Activated T-cell treated with anti-CD3 and anti-CD28 coated beads for 1 hour (primary cell): ENCODE measurements at regions not wholly inside any gene's neighbourhood (a gene's known extent, or its start where the extent isn't known, plus 50 kb on each side); places are given as distances from the start of the nearest gene placed in this dataset.

Experiments used
- DNase-seq: peaks from one replicate; pipeline ENCODE4 v3.0.0-alpha.2; 2020; ENCODE audit warnings: low read depth

DNA sequence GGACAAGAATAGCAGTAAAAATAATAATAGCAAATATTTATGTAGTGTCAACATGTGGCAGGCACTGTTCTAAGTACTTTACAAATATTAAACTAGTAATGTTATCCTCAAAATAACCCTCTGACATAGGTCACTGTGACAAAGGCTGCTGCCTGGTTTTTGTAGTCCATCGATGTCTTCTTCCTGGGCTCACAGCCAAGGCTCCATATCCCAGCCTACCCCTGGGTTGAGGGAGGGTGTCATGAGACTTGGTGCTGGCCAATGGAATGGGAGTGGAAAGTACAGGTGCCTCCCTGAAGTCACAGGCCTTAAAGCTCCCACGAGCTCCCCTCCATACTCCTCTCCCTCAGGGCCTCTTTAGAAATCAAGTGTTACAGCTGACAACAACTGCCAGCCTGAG is 159.3 kb downstream of the CYRIA start:
- DNase-seq = no peak

DNA sequence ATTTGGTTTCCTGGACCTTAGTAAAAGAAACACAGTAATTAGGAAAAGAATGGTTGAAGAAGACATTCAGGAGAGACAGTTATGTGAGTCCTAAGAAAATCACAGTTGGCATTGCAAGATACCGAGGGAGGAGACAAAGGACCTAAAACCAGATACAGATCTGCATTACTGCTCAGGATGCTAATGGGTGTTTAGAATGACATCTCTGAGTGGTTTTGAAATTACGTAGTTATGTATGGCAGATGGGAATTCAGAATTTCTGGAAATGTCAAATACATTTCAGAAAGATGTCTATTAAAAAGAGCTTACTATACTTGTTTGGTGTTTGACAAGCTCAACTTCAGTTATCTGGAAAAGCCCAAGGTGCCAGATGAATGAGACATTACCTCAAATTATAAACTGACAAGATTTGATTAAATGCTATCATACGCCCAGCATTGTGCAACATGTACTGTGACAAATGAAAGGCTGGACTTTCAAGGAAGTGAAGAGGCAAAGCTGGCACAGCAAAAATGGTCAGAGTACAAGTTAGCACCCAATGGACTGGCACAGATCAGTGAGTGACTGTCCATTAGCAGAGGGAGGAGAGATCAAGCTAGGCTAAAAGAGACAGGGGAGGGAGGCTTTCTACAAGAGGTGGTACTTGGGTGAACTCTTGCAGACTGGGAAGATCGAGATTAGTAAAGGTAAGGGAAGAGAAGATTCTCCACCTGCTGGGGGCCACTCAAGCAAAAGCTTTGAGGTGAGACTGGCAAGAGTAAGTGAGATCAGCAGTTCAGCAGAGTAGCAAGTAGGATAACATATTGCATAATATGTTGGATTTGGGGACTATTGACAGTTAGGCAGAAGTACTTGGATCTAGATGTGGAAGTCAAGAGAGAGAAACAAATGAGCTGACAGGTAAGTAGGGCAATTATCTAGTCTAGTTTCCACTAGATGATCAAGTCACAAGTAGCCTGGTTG is 168.9 kb downstream of the CYRIA start:
- no peak for DNase-seq

- no peak for DNase-seq
Observed at GRCh38 chr2:16495509-16496208, 170.0 kb downstream of the CYRIA start.

GRCh38 chr2:16494836-16495508 is 170.7 kb downstream of the CYRIA start:
- no peak for DNase-seq

DNA sequence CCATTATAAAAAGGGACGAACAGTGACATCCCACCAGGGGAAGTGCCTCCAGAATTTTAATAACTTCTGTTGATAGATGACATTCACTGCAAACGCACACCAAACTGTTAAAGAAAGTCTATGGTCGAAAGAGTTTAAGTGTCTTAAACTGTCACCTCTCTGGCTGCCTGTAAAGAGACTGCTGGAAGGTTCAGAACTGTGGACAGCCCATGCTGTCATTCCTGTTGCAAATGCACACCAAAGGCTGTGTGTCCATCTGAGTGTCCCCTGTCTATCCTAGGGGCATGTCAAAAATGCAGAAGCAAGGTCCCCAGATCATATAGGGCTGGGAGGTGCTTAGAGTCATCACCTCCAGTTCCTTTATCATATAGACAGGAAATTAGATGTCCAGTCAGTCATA is 171.8 kb downstream of the CYRIA start:
- DNase-seq = no peak

- DNase-seq = no peak
Observed at GRCh38 chr2:16487686-16488085, 177.9 kb downstream of the CYRIA start.

- DNase-seq = no peak
Observed at GRCh38 chr2:16485251-16485650, 180.4 kb downstream of the CYRIA start.

DNA sequence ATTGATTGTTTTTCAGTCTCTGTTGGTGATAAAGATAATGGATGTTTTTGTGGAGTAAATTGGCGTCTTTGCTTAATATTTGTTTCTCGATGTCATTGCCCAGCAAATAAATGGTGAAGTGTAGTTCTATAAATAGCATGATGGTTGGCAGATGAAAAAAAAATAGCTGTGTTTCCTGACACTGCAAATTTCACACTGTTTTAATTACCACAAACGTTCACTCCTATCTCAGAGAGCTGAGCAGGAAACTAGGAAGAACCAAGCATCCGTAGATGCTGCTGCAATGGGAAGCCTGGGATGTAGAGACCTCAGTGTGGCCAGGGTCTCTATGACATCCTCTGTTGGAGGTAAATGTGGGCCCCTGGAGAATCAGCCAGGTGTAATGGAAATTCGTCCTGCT is 183.2 kb downstream of the CYRIA start:
- no peak for DNase-seq

DNA sequence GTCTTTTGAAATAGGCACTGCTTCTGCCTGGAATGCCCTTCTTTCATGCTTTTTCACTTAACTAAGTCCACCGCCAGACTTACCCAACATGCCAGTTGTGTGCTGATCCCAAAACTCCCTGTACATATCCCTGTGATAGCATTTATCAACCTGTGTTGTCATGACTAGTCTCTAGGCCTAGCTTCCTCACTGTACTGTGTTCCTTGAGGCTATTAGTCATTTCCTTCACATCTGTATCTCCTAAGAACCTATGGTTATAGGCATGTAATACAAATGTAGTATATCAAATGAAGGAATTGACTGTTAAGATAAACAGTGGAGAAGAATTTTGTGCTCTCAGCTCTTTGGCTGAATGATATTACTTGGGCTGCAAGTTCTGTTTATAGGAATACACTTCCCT is 184.3 kb downstream of the CYRIA start:
- no peak for DNase-seq

DNA sequence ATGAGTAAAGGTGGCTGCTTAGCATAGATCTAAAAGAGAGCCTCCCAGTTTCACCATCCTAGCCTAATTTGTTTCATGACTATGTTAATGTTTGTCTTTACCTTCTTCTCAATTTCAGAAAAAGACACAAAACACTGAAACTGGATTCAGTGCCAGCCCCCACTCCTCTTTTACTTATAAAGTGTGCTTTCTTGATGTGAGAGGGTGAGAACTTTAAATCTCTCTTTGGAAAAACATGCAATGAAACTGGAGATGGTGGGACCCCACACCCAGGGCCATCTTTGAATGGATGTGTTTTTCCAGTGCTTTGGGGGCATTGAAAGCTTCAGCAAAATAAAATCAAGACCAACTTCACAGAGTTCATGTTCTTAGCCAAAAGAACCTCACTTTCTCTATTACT is 185.9 kb downstream of the CYRIA start:
- DNase-seq = no peak

DNA sequence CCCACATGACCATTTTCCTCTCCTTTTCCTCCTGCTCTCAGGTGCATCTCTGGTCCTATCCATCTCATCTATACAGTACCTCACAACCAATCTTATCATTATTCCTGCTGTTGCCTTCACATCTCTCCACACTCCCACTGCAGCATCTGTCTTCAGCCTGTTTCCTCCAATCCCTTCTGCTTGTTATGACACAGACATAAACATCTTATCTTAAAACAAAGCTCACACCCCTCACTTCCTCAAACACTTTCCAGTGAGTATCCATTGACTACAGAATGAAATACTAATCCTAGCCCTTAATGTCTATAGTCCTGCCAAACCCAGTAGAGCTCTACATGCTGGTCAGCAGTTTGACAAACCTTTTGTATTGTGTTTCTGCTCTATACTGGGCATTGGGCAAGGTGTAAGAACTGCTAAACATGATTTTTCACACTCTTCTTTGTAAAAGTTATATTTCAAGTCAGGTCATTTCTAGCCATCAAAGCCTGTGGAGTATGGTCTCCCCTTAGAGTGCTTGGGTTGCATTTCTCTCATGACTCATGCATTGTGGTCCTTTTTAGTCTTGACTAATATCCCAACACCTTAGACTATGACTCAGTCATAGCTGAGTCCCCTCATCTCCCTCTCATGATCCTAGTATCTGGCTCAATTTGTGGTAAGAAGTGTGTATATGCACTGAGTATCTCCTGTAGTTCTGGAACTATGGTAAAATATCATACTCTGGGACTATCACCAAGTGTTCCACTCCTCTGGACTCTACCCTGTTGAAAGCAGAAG is 187.0 kb downstream of the CYRIA start:
- DNase-seq = no peak

DNA sequence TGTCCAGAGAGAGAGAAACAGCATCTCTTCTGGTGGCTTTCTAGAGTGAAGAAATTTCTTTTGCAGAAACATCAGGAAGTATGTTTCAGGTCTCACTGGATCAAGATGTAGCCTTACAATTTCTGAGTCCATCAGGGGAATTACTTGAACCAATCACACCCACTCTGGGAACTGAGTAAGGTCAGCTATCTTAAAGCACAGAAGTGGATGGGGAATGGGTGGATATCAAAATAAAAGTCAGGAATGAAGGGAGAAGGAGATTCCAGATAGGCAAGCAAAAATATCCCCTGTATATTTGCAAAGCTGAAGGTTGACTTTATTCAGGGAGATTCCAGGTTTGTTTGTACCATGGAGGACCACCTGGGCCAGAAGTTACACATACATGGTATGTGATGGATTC is 188.0 kb downstream of the CYRIA start:
- DNase-seq = no peak

DNA sequence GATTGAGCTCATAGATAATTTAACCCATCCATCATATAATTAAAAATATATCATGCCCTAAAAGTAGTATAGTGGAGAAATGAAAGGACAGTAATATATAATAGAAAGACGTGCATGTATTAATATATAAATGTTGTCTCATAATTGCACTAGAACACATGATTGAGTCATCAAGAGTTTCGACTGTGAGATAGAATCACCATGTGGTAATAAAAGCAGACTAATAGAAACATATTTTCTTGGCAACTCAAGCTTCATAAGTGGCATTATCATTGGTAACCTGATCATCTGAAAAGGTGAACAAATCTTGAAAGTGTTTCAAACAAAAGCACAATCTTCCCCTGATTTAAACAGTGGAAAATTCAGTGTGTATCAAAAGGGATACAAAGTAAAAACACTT is 188.8 kb downstream of the CYRIA start:
- no peak for DNase-seq

- no peak for DNase-seq
Observed at GRCh38 chr2:16475986-16476567, 189.6 kb downstream of the CYRIA start.

DNA sequence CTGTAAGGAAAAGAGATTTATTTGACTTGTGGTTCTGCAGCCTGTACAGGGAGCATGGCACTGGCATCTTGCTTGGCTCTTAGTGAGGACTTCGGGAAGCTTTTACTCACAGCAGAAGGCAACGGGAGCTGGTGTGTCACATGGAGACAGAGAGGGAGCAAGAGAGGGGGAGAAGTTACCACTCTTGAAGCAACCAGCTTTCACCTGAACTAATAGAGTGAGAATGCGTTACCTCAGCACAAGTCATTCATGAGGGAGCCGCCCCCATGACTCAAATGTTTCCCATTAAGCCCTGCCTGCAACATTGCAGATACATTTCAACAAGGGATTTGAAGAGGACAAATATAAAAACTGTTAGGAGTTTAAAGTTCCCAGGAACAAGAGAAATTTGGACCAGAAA is 190.0 kb downstream of the CYRIA start:
- DNase-seq = no peak

- no peak for DNase-seq
Observed at GRCh38 chr2:16473575-16473974, 192.1 kb downstream of the CYRIA start.

- no peak for DNase-seq
Observed at GRCh38 chr2:16470936-16471490, 194.6 kb downstream of the CYRIA start.

DNA sequence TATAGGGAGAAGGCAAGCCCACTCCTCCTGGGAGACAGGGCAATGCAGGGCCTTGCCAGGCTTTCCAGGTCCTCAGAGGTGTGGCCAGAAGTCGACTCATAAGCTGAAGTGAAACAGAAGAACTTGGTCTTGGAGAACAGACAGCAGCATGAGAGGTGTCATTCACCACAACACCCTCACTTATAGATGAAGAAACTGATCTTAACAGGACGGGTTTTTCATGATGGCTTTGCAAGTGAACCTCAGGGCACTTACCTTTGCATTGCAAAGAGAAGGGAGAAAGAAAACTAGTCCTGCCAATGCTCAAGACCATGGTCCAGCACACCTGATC is 198.8 kb downstream of the CYRIA start:
- no peak for DNase-seq

- no peak for DNase-seq
Observed at GRCh38 chr2:16466133-16466820, 199.4 kb downstream of the CYRIA start.

DNA sequence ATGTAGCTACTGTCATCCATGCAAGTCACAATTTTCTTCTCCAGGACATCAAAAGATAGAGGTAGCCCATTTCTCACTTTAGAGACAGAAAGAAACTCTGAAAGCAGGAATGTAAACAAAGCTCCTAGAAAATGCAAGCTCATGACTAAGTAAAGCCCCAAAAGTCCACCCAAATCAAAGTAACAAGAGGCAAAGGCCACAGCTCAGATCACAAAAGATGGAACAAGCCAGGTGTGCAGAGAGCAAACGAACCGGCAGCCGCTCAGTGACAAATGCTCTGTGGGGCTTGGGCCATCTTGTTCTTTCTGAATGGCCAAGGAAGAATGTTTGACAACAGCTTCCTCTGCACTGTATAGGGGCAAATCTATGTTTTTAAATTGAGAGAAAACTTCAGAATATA is 201.0 kb downstream of the CYRIA start:
- DNase-seq = no peak

- DNase-seq = no peak
Observed at GRCh38 chr2:16462958-16463357, 202.7 kb downstream of the CYRIA start.
